Retinal pigment epithelial cell (primary cell): ENCODE measurements at regions not wholly inside any gene's neighbourhood (a gene's known extent, or its start where the extent isn't known, plus 50 kb on each side); places are given as distances from the start of the nearest gene placed in this dataset.
"Not testable (repeated sequence)": the region's sequence is repeated elsewhere in the genome, so short reads cannot be mapped to it uniquely, and the experiment has no call there.

ENCODE experiments used
- DNase-seq: peaks from one replicate; pipeline ENCODE4 v3.0.0-alpha.2; 2010; ENCODE audit warnings: low read depth
- H3K4me3 ChIP-seq: 2 replicates; pipeline ENCODE4 v1.5.1; 2011; ENCODE audit warnings: mild to moderate bottlenecking, low read length, control low read depth, moderate library complexity
- CTCF ChIP-seq: conservative IDR thresholded peaks from 2 replicates; pipeline ENCODE4 v1.5.1; 2011; ENCODE audit warnings: low read depth, low read length, control low read depth, inconsistent platforms

DNA sequence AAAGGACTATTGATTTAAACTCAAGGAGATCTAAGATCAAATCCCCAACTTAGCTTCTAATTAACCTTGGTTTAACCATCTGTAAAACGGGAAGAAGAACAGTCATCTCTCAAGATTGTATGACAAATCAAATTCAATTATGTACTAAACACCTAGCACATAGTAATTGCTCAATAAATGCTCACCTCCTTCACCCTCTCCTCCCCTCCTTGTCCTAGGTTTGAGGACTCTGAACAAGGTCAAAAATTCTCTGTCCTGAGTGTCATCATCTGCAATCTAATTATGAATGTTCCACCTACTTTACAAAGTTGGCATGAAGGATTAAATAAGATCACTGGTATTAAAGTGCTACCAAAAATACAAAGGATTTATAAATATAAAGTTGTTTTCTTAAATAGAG lies 320.1 kb upstream of the PPARGC1A start:
- no peak for TF ChIP-seq CTCF
- no peak overlapping the region for H3K4me3 ChIP-seq
- DNase-seq = no peak

- no peak overlapping the region for H3K4me3 ChIP-seq
- no peak for DNase-seq
- TF ChIP-seq CTCF = no peak
These were observed 319.3 kb upstream of the PPARGC1A start for GRCh38 chr4:24209131-24209530.

- no peak for DNase-seq
- H3K4me3 ChIP-seq = no peak overlapping the region
- TF ChIP-seq CTCF = no peak
These were observed 318.8 kb upstream of the PPARGC1A start for GRCh38 chr4:24208691-24209090.

DNA sequence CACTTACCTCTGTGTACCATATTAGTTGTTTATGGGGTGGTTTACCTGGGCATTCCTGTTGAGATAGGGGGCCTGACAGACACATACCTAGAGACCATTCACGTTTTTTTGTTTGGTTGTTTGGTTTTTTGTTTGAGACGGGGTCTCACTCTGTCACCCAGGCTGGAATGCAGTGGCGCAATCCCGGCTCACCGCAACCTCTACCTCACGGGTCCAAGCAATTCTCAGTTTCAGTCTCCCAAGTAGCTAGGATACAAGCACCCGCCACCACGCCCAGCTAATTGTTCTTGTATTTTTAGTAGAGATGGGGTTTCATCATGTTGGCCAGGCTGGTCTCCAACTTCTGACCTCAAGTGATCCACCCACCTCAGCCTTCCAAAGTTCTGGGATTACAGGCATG lies 314.9 kb upstream of the PPARGC1A start:
- DNase-seq, H3K4me3 ChIP-seq: not testable (repeated sequence)

DNA sequence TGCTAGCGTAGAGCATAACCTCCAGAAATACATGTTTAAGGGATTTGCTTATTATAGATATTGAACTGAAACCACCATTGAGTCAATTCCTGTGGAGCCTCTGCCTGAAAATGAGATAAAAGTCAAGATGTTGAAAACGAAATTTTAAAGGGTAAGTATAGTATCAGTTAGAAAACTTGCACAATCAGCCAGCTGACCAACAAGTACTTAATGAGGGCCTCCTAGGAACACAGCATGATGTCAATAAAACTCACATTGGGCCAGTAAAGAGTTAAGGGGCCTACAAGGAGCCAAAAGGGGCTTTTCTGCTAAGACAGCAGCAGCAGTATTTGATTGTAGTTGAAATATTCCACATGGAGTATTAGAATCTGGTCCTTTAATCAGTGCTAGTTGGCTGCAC lies 314.1 kb upstream of the PPARGC1A start:
- H3K4me3 ChIP-seq = no peak overlapping the region
- no peak for TF ChIP-seq CTCF
- no peak for DNase-seq

- no peak overlapping the region for H3K4me3 ChIP-seq
- no peak for TF ChIP-seq CTCF
- no peak for DNase-seq
These were observed 312.7 kb upstream of the PPARGC1A start for GRCh38 chr4:24202579-24202978.

DNA sequence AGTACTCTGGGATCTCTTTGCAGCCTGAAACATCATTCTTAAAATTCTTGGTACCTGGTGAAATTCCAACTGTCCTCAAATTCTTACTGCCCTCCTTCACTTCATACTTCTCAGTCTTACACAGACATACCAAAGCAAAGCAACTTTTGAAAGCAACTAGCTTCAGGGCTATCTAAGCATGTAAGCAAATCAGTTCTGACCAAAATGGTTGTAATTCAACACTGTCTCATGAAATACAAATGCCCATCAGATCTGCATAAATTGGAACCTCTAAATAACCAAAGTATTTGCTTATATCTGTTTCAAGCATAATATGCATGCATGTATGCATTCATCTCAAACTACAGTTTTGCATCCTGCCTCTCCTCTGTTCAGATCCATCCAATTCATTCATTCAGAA lies 308.1 kb upstream of the PPARGC1A start:
- no peak for DNase-seq
- no peak overlapping the region for H3K4me3 ChIP-seq
- no peak for TF ChIP-seq CTCF

DNA sequence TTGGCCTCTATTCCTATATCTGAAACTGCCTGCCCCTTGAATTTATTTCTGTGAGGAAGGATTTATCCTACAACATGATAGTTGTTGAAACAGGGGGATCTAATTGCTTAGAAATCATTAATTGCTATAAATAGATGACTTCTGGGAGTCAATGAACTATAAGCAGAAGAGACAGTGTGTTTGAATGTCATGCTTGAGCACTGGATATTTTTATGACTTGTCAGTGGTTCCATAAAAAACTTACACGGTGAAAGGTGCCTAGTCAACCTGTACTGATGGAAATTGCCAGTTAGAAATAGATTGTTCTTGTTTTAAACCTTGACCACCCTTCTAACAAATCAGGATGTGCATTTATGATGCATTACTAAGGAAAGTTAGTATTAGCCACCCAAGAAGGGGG lies 306.9 kb upstream of the PPARGC1A start:
- TF ChIP-seq CTCF = no peak
- no peak for DNase-seq
- H3K4me3 ChIP-seq = no peak overlapping the region
